ENCODE measurements at regions not wholly inside any gene's neighbourhood (a gene's known extent, or its start where the extent isn't known, plus 50 kb on each side); places are given as distances from the start of the nearest gene placed in this dataset.

DNA sequence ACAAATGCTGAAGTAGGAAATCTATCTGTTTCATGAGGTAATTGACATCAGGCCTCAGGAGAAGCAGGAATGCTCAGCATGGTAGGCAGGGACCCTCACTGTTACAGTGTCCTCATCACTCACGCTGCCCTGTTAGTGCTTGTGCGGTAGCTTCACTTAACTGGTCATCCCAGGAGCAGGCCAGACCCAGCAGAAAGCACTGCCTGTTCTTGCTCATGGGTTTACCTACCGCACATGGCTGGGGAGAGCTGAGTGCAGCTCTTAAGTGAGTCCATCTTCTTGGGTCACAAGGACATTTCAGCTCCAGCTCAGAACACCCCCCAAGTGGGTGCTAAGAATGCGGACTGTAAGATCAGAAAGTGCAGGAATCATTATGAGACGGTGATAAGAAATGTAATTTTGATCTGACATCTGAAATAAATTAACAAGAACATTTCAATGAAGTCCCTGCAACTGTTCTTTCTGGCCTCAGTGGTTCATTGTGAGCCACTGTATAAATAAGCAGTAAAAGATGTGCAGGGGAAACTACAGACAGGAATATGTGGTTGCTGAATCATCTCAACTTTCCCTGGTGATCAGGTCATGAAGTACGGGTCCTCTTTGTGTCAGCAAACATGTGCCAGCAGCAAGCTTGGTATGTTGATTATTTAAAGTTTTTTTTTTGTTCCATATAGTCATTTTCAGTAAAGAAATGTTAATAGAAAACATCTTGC lies 757.7 kb upstream of the TMEM132C start:
- no peak for DNase-seq (ENCODE audit: low read depth in 1 of 2, low spot score in 1 of 2)

DNA sequence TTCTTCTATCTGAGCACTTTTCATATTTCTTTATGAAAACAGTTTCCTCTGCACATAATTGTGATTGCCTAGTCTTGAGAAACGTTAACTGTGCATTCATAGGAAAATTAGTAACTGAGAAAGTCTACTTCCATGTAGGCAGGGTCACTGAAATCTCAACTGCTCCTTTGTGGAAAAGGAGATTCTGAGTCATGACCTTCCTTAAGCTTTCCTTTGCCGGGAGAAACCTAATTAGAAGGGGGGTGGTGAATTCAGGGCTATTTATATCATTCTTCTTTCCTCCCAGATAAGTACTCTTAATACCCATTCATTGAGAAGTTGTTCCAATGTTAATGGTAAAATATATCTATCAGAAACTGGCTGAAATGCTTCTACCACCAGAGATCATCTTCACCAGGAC lies 751.0 kb upstream of the TMEM132C start:
- no peak for DNase-seq (ENCODE audit: low read depth in 1 of 2, low spot score in 1 of 2)

DNA sequence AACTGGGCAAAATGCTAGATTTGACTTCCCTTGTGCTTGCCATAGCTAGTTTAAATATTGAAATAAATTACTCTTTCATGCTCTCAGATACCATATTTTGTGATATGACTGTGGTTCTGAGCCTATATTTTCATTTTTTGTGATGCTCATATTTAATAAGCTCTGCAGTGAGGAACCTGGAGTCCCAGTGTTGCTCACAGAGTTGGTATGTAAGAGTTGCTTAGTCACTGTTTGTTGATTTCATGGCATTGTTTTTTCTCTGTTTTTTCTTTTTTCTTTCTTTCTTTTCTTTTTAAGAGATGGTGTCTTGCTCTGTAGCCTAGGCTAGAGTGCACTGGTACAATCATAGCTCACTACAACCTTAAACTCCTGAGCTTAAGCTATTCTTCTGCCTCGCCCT lies 750.5 kb upstream of the TMEM132C start:
- no peak for DNase-seq (ENCODE audit: low read depth in 1 of 2, low spot score in 1 of 2)

DNA sequence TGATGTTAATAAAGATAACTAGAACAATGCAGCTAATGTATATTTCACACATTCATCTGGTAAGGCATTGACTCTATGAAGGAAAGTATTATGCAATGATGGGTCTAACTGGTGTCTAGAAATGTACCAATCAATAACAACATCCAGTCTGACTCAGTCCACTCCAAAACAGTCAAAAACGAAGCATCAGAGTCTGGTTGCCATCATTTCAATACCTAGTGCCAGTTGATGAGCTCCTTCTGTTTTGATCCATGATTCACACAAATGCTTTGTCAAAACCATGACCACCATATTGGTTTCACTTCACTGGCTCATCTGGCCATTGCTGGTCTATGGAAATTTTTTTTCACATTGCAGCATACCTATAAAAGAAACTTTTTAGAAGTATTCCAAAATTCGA lies 747.2 kb upstream of the TMEM132C start:
- no peak for DNase-seq (ENCODE audit: low read depth in 1 of 2, low spot score in 1 of 2)

DNA sequence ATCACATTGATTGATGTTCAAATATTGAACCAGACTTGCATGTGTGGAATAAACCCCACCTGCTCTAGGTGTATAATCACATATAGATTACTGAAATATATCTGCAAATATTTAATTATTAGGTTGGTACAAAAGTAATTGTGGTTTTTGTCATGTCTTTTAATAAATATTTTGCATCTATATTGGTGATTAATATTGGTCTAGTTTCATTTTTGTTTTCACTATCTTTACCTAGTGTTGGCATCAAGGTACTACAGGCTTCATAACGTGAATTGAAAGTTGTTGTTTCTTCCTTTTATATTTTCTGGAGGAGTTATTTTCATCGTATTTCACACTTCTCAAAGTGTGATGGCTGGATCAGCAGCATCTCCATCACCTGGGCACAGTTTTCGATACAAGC lies 740.0 kb upstream of the TMEM132C start:
- no peak for DNase-seq (ENCODE audit: low read depth in 1 of 2, low spot score in 1 of 2)

DNA sequence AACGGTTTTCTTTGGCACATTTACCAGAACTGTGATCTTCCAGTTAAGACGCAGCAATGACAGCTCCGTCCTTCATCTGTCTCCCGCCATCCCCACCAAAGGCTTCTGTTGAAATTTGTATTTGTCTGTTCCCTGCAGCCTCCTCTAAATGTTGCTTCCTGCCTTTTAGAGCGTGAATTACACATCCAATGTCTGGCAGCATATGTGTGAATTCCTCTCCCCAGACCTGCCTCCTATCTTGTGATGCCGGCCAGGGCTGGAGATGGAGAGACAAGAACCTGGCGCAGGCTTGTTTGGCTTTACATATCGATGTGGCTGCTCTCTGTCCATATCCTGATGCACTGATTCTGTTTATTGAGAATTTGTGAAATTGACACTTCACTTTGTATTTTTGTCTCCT lies 738.4 kb upstream of the TMEM132C start:
- DNase-seq (ENCODE audit: low read depth in 1 of 2, low spot score in 1 of 2), result no peak

DNA sequence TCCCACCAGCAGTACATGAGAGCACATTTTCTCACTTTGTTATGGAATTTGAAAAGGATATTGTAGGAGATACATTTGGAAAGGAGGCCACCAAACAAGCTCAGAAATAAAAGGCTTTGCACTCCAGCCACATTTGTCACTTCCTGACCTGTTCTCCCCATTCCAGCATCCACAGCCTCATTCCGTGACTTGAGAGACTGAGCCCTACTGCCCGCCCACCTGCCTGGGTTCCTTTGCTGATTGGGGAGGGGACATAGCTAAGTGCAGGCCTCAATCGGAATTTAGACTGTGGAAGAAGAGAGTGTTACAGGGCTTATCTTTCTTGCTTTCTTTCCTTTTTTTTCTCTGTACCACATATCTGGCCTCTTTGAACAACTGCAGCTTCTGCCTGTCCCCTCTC lies 735.4 kb upstream of the TMEM132C start:
- no peak for DNase-seq (ENCODE audit: low read depth in 1 of 2, low spot score in 1 of 2)

DNA sequence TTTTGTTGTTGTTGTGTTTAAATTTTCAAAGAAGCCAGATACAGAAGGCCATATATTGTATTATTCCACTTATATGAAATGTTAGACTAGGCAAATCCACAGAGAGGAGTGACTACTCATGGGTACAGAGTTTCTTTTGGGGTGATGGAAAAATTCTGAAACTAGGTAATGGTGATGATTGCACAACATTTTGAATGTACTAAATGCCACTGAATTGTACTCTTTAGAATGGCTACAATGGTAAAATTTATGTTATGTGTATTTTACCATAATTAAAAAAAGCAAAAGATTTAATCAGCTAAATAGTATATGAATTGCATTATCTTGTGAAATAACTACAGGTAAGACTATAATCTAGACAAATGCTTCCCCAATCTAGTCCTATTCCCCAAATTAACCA lies 733.6 kb upstream of the TMEM132C start:
- no peak for DNase-seq (ENCODE audit: low read depth in 1 of 2, low spot score in 1 of 2)

- no peak for DNase-seq (ENCODE audit: low read depth in 1 of 2, low spot score in 1 of 2)
Observed at GRCh38 chr12:127536833-127537428, 730.0 kb upstream of the TMEM132C start.

DNA sequence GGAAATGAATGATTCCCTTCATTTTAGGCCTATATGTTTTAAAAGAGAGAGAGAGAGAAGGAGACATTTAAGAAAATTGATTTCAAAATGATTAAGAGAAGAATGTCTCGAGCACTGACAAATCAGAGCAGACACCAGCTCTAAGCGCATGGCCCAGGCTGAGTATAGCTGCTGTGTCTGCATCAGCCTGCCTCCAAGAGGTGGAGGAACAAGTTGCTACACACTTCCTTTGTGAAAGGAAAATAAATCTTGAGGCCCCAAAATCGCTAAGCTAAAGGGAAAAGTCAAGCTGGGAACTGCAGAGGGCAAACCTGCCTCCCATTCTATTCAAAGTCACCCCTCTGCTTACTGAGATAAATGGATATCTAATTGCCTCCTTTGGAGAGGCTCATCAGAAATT lies 728.7 kb upstream of the TMEM132C start:
- no peak for DNase-seq (ENCODE audit: low read depth in 1 of 2, low spot score in 1 of 2)

- DNase-seq (ENCODE audit: low read depth in 1 of 2, low spot score in 1 of 2), result no peak
Observed at GRCh38 chr12:127539226-127539858, 727.6 kb upstream of the TMEM132C start.

- DNase-seq (ENCODE audit: low read depth in 1 of 2, low spot score in 1 of 2), result no peak
Observed at GRCh38 chr12:127542391-127542790, 724.6 kb upstream of the TMEM132C start.

DNA sequence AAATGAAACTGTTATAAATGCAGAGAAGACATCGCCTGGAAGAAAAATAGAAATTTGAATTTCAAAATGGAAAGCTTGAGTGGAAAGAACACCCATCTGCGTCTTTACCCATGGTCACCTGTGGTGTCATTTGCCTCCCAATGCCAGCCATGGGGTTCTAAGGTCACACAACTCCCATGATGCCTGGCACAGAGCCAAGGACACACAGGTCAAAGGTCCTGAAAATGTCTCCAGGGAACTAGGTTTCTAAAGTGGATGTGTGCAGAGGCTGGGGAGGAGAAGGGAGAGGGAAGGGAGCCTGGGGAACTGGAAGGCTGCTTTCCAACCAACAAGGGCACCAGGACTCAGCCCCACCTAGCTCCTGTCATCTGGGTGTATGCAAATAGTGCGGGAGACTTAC lies 724.0 kb upstream of the TMEM132C start:
- DNase-seq (ENCODE audit: low read depth in 1 of 2, low spot score in 1 of 2), result no peak

DNA sequence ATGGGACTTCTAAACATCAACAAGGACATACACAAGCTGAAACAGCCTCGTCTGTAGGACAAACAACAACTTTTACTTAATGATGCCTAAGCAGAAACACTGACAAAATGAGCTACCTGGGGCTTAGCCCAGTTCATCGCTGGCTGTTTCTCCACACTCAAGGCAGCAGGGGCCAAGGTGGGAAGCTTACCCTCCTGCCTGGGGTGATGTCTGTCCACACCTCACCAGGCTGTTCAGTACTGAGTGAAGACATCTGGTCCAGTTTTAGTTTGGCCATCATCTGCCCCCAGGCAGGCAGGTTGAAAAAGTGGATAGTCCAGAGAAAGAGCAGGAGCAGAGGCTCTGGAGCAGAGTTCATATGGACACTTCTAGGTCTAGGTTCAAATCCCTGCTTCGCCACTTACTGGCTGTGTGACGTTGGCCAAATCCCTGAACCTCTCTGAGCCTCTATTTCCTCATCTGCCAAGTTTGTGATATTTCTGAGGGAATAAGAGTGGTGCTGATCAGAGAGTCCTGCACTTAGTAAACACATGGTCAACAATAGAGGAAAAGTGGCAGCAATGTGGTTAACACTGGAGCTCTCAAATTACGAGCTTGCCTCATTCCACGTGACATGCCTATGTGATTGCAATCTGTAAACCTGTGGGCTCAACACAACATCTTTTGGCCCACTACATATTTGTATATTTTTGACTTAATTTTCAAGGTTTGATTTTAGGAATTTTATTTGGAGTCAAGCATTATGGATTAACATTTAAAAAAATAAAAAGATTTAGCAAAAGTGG lies 720.1 kb upstream of the TMEM132C start:
- DNase-seq (ENCODE audit: low read depth in 1 of 2, low spot score in 1 of 2), result no peak

DNA sequence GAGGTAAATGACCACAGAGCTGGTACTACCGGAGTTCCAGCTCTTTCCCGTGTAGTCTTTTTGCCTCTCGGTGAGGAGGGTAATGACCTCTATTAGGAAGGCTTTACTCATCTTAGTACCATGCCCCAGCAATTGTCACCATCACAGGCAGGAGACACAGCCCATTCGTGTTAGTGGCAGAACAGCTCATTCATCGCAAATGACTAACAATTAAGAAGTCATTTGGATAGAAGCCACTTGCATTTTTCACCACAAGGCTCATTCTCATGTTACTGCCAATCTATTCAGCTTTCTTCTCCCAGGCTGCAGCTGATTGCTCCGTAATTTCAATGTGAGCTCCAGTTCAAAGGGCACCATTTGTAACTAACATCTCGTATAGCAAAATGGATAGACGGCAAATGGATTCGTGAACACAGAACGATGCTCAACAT lies 718.8 kb upstream of the TMEM132C start:
- no peak for DNase-seq (ENCODE audit: low read depth in 1 of 2, low spot score in 1 of 2)

- no peak for DNase-seq (ENCODE audit: low read depth in 1 of 2, low spot score in 1 of 2)
Observed at GRCh38 chr12:127550271-127550670, 716.7 kb upstream of the TMEM132C start.

DNA sequence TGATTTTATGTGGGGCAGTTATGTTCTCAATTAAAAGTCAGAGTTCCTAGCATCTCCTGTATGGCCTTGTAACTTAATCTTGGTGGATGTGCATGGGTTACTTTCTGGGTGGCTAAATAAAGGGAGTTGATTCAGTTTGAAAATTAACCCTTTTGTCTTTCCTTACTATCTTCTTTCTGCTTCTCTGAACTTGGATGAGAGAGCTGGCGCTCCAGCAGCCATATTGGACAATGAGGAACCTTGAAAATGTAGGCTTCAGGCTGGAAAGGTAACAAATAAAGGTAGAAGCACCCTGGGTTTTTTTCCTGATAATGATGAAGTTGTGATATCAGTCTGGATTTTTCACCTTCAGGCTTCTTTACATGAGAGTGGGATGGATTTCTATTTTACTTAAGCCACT lies 714.1 kb upstream of the TMEM132C start:
- no peak for DNase-seq (ENCODE audit: low read depth in 1 of 2, low spot score in 1 of 2)

GRCh38 chr12:127555071-127555470 lies 711.9 kb upstream of the TMEM132C start:
- DNase-seq (ENCODE audit: low read depth in 1 of 2, low spot score in 1 of 2), result no peak

DNA sequence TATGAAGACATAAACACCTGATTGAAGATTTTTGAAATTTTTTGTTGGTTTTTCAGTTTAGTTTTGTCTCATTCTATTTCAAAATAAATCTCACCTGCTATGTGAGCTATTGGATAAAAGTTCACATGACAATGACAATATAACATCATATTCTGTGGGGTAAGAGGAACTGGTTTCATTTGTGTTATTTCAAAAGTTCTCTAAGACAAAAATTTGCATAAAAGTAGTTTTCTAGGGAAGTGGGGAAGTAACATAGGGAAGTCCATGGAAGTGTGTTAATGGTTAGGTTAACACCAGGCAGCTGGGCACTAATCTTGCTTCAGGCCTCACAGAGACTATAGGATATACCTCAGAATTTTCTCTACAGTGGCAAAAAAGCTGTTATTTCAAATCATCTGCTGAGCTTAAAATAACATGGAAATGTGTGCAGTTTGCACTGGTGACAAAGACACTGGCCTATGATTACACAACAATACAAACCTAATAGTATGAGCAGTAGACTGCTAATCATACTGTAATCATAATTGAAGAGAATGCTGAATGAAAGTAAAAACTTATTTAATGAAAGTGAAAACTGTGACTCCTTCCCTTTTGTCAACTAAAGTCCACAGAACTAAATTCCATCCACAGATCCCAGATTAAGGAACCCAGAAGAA lies 710.6 kb upstream of the TMEM132C start:
- DNase-seq (ENCODE audit: low read depth in 1 of 2, low spot score in 1 of 2), result no peak

DNA sequence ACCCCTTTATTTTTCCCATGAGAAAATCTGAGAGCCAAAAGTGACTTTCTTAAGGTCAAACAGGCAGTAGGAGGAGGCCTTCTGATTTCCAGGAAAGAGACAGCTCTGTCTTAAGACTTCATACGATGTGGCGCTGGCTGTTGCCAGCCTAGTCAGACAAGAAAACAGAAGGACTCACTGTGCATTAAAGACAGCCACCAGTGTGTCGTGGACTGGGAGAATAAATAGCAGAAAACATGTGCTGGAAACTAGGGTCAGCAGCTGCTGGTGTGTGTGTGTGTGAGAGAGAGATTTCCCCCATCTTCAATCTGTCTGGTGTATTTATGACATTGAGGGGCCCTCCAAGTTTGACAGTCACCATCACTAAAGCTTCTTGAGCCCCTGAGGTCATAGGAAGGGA lies 708.6 kb upstream of the TMEM132C start:
- DNase-seq (ENCODE audit: low read depth in 1 of 2, low spot score in 1 of 2), result no peak

DNA sequence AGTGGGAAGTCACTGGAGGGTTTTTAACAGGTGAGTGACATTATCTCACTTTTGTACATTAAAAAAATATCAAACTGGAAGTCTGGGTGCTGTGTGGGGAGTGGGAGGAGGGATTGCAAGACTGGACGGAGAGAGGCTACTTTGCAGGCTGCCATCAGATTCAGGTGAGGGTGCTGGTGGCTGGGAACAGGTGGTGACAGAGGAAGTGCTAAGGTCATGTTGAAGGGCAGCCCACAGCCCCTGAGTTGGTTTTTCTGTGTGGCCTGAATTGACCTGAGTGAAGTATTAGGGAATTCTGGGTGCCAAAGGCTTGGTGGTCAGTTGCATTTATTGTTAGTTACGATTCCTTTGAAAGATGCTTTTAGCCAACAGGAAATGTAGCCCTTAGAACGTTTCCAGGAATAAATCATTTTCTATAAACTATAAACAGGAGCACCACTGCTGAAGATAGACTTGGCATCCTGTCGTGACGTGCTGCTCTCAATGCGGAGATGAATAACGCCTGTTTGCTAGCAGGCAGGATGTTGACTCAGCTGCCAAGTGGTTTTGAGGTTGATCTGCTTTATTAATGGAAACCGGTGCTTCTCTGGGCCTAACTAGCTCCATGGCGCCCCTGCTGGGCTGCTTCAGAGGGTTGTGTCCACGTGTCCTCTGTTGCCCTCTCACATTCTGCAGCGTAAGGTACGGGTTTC lies 707.5 kb upstream of the TMEM132C start:
- peak; percentile 15 to 37 for DNase-seq (ENCODE audit: low read depth in 1 of 2, low spot score in 1 of 2)
